Mesendoderm (in vitro differentiated cells): ENCODE measurements at regions not wholly inside any gene's neighbourhood (a gene's known extent, or its start where the extent isn't known, plus 50 kb on each side); places are given as distances from the start of the nearest gene placed in this dataset.

Experiments used
- DNase-seq: peaks from one replicate; pipeline ENCODE4 v3.0.0; 2013
- H2AK5ac ChIP-seq: 2 replicates; pipeline ENCODE4 v1.6.1; 2013; ENCODE audit warnings: low read length, inconsistent platforms
- H2BK120ac ChIP-seq: 2 replicates; pipeline ENCODE4 v1.6.1; 2013; ENCODE audit warnings: low read depth, mild to moderate bottlenecking, low read length, moderate library complexity, mixed read lengths
- H2BK15ac ChIP-seq: replicated peaks from 2 replicates; pipeline ENCODE4 v1.6.1; 2013; ENCODE audit warnings: low read depth, mild to moderate bottlenecking, moderate library complexity
- H2BK5ac ChIP-seq: 2 replicates; pipeline ENCODE4 v1.6.1; 2013; ENCODE audit warnings: low read length, inconsistent platforms
- H3K18ac ChIP-seq: 2 replicates; pipeline ENCODE4 v1.6.1; 2013; ENCODE audit warnings: mild to moderate bottlenecking, low read length, mixed read lengths
- H3K23ac ChIP-seq: one replicate; pipeline ENCODE4 v1.6.1; 2013; ENCODE audit warnings: low read length
- H3K27ac ChIP-seq: 2 replicates; pipeline ENCODE4 v1.5.1; 2013; ENCODE audit warnings: low read depth, mild to moderate bottlenecking, inconsistent platforms, low read length, moderate library complexity
- H3K27me3 ChIP-seq: 2 replicates; pipeline ENCODE4 v1.6.1; 2013; ENCODE audit warnings: low read length, control low read depth, mild to moderate bottlenecking, inconsistent platforms; ENCODE audit not compliant: insufficient read depth, poor library complexity
- H3K36me3 ChIP-seq: 2 replicates; pipeline ENCODE4 v1.6.1; 2013; ENCODE audit warnings: low read length, inconsistent platforms; ENCODE audit not compliant: control insufficient read depth, insufficient read depth
- H3K4ac ChIP-seq: one replicate; pipeline ENCODE4 v1.6.1; 2013; ENCODE audit warnings: low read depth, mild to moderate bottlenecking, low read length, moderate library complexity
- H3K4me1 ChIP-seq: 2 replicates; pipeline ENCODE4 v1.6.1; 2013; ENCODE audit warnings: low read depth, low read length, inconsistent platforms; ENCODE audit not compliant: control insufficient read depth
- H3K4me2 ChIP-seq: 2 replicates; pipeline ENCODE4 v1.6.1; 2013; ENCODE audit warnings: low read length
- H3K4me3 ChIP-seq: 2 replicates; pipeline ENCODE4 v1.5.1; 2013; ENCODE audit warnings: mild to moderate bottlenecking, low read length
- H3K56ac ChIP-seq: one replicate; pipeline ENCODE4 v1.6.1; 2013; ENCODE audit warnings: low read length
- H3K79me1 ChIP-seq: 2 replicates; pipeline ENCODE4 v1.6.1; 2013; ENCODE audit warnings: low read length, inconsistent platforms
- H3K79me2 ChIP-seq: 2 replicates; pipeline ENCODE4 v1.6.1; 2013; ENCODE audit warnings: mild to moderate bottlenecking, low read length; ENCODE audit not compliant: control insufficient read depth, insufficient read depth
- H3K9ac ChIP-seq: 2 replicates; pipeline ENCODE4 v1.6.1; 2013; ENCODE audit warnings: low read length, inconsistent platforms
- H4K5ac ChIP-seq: one replicate; pipeline ENCODE4 v1.6.1; 2013; ENCODE audit warnings: low read length
- H4K8ac ChIP-seq: one replicate; pipeline ENCODE4 v1.6.1; 2013; ENCODE audit warnings: low read depth, mild to moderate bottlenecking, control low read depth, low read length, moderate library complexity
- WGBS: extraction: QIAGEN DNeasy Blood & Tissue Kit; methylation state at CpG from one replicate; pipeline ENCODE4 v1.1.7; 2013; ENCODE audit warnings: low lambda C conversion rate, missing lambda C conversion rate; ENCODE audit not compliant: insufficient coverage; ENCODE audit errors: extremely low coverage; 5-methylcytosine and 5-hydroxymethylcytosine counted together

DNA sequence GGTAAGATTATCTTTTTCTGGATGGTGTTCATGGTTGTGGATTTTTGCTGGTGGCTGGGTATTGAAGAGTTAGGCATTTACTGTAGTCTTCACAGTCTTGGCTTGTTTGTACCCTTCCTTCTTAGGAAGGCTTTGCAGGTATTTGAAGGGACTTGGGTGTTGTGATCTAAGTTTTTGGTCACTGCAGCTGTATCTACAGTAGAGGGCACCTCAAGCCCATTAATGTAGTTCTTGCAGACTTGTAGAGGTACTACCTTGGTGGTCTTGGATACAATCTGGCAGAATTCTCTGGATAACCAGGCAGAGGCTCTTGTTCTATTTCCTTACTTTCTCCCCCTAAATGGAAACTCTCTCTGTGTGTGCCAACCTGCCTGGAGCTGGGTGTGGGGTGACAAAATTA is 155.8 kb upstream of the BRINP3 start:
- H3K27me3 ChIP-seq: no peaks in the 10 kb centered on the region
- DNase-seq: peak; percentile 67
- no peak overlapping the region for H3K4me3 ChIP-seq
- no peak overlapping the region for H3K18ac ChIP-seq
- H3K9ac ChIP-seq: no peak overlapping the region
- no peak overlapping the region for H2BK15ac ChIP-seq
- H3K4me1 ChIP-seq: no peaks in the 10 kb centered on the region
- no peak overlapping the region for H4K8ac ChIP-seq
- no peak overlapping the region for H2BK5ac ChIP-seq
- no peak overlapping the region for H3K56ac ChIP-seq
- H3K4me2 ChIP-seq: no peak overlapping the region
- H3K79me2 ChIP-seq: no peaks in the 10 kb centered on the region
- no peak overlapping the region for H3K27ac ChIP-seq
- no peak overlapping the region for H3K4ac ChIP-seq
- H4K5ac ChIP-seq: no peak overlapping the region
- H3K23ac ChIP-seq: no peak overlapping the region
- no peaks in the 10 kb centered on the region for H3K79me1 ChIP-seq
- no peak overlapping the region for H2AK5ac ChIP-seq
- H2BK120ac ChIP-seq: no peak overlapping the region
- H3K36me3 ChIP-seq: no peaks in the 10 kb centered on the region

DNA sequence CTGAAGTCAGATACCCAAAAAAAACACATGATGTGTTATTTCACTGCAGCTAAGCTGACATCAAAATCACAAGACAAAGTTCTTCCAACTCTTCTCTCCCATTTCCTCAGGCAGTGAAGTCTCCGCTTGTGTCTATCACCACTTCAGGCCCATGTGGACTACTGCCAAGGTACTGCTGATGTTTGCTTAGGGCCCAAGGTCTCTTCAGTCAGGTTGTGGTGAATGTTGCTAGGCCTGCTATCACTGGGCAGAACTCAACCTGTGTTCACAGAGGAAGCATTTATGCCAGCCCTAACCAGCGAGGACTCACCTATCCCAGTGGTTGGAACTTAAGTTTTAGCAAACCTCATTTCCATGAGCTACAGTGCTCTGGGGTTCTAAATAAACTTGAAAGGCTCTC is 156.5 kb upstream of the BRINP3 start:
- no peaks in the 10 kb centered on the region for H3K79me1 ChIP-seq
- H2BK15ac ChIP-seq: no peak overlapping the region
- no peak overlapping the region for H3K56ac ChIP-seq
- no peaks in the 10 kb centered on the region for H3K4me1 ChIP-seq
- H3K4me3 ChIP-seq: no peak overlapping the region
- WGBS: no CpG with 5 or more reads among the region's 2 CpGs
- H3K18ac ChIP-seq: no peak overlapping the region
- H3K4me2 ChIP-seq: no peak overlapping the region
- H4K5ac ChIP-seq: no peak overlapping the region
- no peak overlapping the region for H2BK120ac ChIP-seq
- no peak overlapping the region for H3K23ac ChIP-seq
- H3K27me3 ChIP-seq: no peaks in the 10 kb centered on the region
- H3K27ac ChIP-seq: no peak overlapping the region
- H3K79me2 ChIP-seq: no peaks in the 10 kb centered on the region
- no peak overlapping the region for H4K8ac ChIP-seq
- no peak overlapping the region for H3K9ac ChIP-seq
- H2AK5ac ChIP-seq: no peak overlapping the region
- no peaks in the 10 kb centered on the region for H3K36me3 ChIP-seq
- no peak overlapping the region for H2BK5ac ChIP-seq
- no peak for DNase-seq
- no peak overlapping the region for H3K4ac ChIP-seq

DNA sequence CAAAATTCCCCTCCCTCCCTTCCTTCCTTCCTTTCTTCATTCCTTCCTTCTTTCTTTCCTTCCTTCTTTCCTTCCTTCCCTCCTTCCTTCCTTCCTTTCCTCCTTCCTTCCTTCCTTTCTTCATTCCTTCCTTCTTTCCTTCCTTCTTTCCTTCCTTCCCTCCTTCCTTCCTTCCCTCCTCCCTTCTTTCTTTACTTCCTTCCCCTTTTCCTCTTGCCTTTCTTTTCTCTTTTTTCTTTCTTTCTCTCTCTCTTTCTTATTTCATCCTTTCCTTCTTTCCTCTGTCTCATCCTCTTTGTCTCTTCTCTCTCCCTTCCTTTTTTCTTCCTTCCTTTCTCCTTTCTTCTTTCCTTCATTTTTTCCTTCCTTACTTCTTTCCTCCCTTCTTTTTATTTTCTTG is 171.9 kb upstream of the BRINP3 start:
- Histone ChIP-seq H3K79me2 (no peaks in the 10 kb centered on the region), H3K56ac (no peak overlapping the region), H3K4me2 (no peak overlapping the region), H3K79me1 (no peaks in the 10 kb centered on the region), H3K27ac (no peak overlapping the region), H2BK15ac (no peak overlapping the region), H3K23ac (no peak overlapping the region), H4K5ac (no peak overlapping the region), H3K27me3 (no peaks in the 10 kb centered on the region), H3K36me3 (no peaks in the 10 kb centered on the region), H4K8ac (no peak overlapping the region), H3K4me1 (no peaks in the 10 kb centered on the region), H2AK5ac (no peak overlapping the region), H2BK120ac (no peak overlapping the region), H3K4me3 (no peak overlapping the region), H3K18ac (no peak overlapping the region), H3K9ac (no peak overlapping the region), H3K4ac (no peak overlapping the region), H2BK5ac (no peak overlapping the region)
- DNase-seq: no peak

DNA sequence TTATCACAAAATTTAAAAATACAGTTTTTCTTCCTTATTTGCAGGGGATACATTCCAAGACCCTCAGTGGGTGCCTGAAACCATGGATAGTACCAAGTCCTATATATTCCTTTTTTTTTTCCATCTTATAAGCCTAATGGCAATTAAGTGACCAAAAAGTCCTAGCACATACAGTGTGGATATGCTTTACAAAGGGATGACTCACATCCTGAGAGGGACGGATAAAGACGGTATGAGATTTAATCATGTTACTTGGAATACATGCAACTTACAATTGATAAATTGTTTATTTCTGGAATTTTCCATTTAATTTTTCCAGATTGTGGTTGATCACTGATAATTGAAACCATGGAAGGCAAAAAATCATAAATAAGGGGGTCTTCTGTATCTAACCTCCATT is 181.2 kb upstream of the BRINP3 start:
- WGBS: no CpG with 5 or more reads among the region's 2 CpGs

DNA sequence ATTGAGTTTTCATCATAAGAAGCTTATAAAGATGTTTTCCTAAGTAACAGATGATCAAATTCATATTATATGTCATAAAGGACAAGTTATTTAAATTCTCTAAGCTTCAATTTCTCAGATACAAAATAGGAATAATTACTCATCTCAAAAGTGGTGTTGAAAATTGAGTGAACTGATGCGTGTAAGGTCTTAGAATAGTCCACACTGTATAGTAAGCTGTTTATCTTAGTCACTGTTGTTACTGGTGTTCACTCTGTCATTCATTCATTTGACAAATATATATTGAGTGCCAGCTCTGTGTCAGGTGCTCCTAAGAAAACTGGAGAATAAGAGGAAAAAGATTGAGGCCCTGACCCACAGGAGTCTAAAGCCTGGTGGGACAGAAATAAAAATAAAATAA is 186.3 kb upstream of the BRINP3 start:
- no peak overlapping the region for H2BK5ac ChIP-seq
- H3K18ac ChIP-seq: no peak overlapping the region
- no peak overlapping the region for H2BK15ac ChIP-seq
- no peak overlapping the region for H2AK5ac ChIP-seq
- H3K4me3 ChIP-seq: no peak overlapping the region
- no peaks in the 10 kb centered on the region for H3K79me2 ChIP-seq
- no peak overlapping the region for H3K27ac ChIP-seq
- no peak overlapping the region for H4K5ac ChIP-seq
- H4K8ac ChIP-seq: no peak overlapping the region
- H3K79me1 ChIP-seq: no peaks in the 10 kb centered on the region
- H2BK120ac ChIP-seq: no peak overlapping the region
- no peaks in the 10 kb centered on the region for H3K4me1 ChIP-seq
- H3K4me2 ChIP-seq: no peak overlapping the region
- WGBS: no CpG with 5 or more reads among the region's 1 CpG
- H3K23ac ChIP-seq: no peak overlapping the region
- no peak for DNase-seq
- no peak overlapping the region for H3K9ac ChIP-seq
- H3K4ac ChIP-seq: no peak overlapping the region
- H3K27me3 ChIP-seq: no peaks in the 10 kb centered on the region
- no peaks in the 10 kb centered on the region for H3K36me3 ChIP-seq
- no peak overlapping the region for H3K56ac ChIP-seq

More for the DNA sequence above, 181.2 kb upstream of the BRINP3 start:
- Histone ChIP-seq H3K23ac (no peak overlapping the region), H3K79me2 (no peaks in the 10 kb centered on the region), H3K18ac (no peak overlapping the region), H3K4me2 (no peak overlapping the region), H2AK5ac (no peak overlapping the region), H2BK120ac (no peak overlapping the region), H3K56ac (no peak overlapping the region), H4K5ac (no peak overlapping the region), H3K4me3 (no peak overlapping the region), H3K36me3 (no peaks in the 10 kb centered on the region), H3K79me1 (no peaks in the 10 kb centered on the region), H3K27me3 (no peaks in the 10 kb centered on the region), H3K4me1 (no peaks in the 10 kb centered on the region), H3K4ac (no peak overlapping the region), H2BK5ac (no peak overlapping the region), H2BK15ac (no peak overlapping the region), H4K8ac (no peak overlapping the region), H3K9ac (no peak overlapping the region), H3K27ac (no peak overlapping the region)
- DNase-seq: no peak

DNA sequence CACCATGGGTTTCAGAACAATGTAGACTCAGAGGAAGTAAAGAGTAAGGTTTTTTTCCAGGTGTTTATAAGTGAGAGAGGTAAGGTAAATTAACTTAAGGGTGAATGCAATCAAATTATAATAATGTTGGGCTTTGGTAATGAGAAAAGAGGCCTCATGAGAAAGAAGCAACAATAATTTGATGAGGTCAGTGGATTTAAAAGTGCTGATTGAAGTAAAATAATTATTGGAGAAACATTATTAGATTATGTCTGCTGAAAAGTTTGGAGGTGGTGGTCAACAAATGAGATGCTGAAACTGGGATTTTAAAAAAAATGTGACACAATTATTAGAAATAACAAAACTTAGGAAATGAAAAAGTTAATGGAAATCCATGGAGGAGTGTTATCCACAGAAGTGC is 187.4 kb upstream of the BRINP3 start:
- Histone ChIP-seq H3K27me3 (no peaks in the 10 kb centered on the region), H3K36me3 (no peaks in the 10 kb centered on the region), H3K4ac (no peak overlapping the region), H3K27ac (no peak overlapping the region), H2BK5ac (no peak overlapping the region), H4K8ac (no peak overlapping the region), H4K5ac (no peak overlapping the region), H2BK15ac (no peak overlapping the region), H3K79me1 (no peaks in the 10 kb centered on the region), H3K56ac (no peak overlapping the region), H3K18ac (no peak overlapping the region), H3K4me3 (no peak overlapping the region), H3K9ac (no peak overlapping the region), H2AK5ac (no peak overlapping the region), H3K23ac (no peak overlapping the region), H3K4me1 (no peaks in the 10 kb centered on the region), H2BK120ac (no peak overlapping the region), H3K79me2 (no peaks in the 10 kb centered on the region), H3K4me2 (no peak overlapping the region)
- DNase-seq: no peak
